Type B pancreatic cell (in vitro differentiated cells): ENCODE measurements at regions not wholly inside any gene's neighbourhood (a gene's known extent, or its start where the extent isn't known, plus 50 kb on each side); places are given as distances from the start of the nearest gene placed in this dataset.
"Not testable (repeated sequence)": the region's sequence is repeated elsewhere in the genome, so short reads cannot be mapped to it uniquely, and the experiment has no call there.

Source experiments
- DNase-seq: peaks from one replicate; pipeline ENCODE4 v3.0.0; 2021; ENCODE audit warnings: mixed read lengths; ENCODE audit not compliant: unreplicated experiment; ENCODE audit errors: extremely low spot score
- H3K27ac Mint-ChIP-seq: 2 replicates; pipeline ENCODE4 v1.8.0; 2021; ENCODE audit warnings: mild to moderate bottlenecking, mixed read lengths
- H3K27me3 Mint-ChIP-seq: 2 replicates; pipeline ENCODE4 v1.8.0; 2021; ENCODE audit warnings: mixed read lengths
- H3K36me3 Mint-ChIP-seq: 2 replicates; pipeline ENCODE4 v1.8.0; 2021; ENCODE audit warnings: mixed read lengths
- H3K4me1 Mint-ChIP-seq: one replicate; pipeline ENCODE4 v1.8.0; 2021; ENCODE audit warnings: mixed read lengths; ENCODE audit not compliant: unreplicated experiment
- H3K4me3 Mint-ChIP-seq: 2 replicates; pipeline ENCODE4 v1.8.0; 2021; ENCODE audit warnings: mild to moderate bottlenecking, mixed read lengths
- H3K9me3 Mint-ChIP-seq: 2 replicates; pipeline ENCODE4 v1.8.0; 2021; ENCODE audit warnings: mixed read lengths
- TF ChIP-seq, protein P1 (sequence below): fragments of 200-600 bp; sonication (generic); conservative IDR thresholded peaks from 2 replicates; pipeline ENCODE4 v1.5.0; 2021; ENCODE audit warnings: antibody characterized with exemption, mild to moderate bottlenecking

DNA sequence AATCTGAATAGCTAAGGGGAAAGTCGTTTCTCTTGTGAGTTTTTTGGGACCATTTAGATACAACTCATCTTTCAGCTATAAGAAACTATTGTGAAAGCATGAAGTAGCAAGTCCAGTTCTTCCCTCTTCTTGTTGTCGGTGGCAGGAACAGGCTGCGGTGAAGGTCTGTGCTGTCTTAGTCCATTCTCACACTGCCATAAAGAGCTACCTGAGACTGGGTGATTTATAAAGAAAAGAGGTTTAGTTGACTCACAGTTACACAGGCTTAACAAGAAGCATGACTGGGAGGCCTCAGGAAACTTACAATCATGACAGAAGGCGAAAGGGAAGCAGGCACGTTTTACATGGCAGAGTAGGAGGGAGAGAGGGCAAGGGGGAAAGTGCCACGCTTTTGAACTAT is 261.8 kb downstream of the GATA3 start:
- TF ChIP-seq, protein P1, sequence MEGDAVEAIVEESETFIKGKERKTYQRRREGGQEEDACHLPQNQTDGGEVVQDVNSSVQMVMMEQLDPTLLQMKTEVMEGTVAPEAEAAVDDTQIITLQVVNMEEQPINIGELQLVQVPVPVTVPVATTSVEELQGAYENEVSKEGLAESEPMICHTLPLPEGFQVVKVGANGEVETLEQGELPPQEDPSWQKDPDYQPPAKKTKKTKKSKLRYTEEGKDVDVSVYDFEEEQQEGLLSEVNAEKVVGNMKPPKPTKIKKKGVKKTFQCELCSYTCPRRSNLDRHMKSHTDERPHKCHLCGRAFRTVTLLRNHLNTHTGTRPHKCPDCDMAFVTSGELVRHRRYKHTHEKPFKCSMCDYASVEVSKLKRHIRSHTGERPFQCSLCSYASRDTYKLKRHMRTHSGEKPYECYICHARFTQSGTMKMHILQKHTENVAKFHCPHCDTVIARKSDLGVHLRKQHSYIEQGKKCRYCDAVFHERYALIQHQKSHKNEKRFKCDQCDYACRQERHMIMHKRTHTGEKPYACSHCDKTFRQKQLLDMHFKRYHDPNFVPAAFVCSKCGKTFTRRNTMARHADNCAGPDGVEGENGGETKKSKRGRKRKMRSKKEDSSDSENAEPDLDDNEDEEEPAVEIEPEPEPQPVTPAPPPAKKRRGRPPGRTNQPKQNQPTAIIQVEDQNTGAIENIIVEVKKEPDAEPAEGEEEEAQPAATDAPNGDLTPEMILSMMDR, result no peak

DNA sequence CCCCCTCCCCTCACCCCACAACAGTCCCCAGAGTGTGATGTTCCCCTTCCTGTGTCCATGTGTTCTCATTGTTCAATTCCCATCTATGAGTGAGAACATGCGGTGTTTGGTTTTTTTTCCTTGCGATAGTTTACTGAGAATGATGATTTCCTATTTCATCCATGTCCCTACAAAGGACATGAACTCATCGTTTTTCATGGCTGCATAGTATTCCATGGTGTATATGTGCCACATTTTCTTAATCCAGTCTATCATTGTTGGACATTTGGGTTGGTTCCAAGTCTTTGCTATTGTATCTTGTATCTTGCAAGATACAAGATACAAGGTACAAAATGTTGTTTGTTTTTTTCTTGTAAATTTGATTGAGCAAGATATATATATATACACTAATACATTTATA is 263.9 kb downstream of the GATA3 start:
- Mint-ChIP-seq H3K4me1 (peaks cover 11% of the 10 kb centered on the region), H3K9me3 (peaks cover 12% of the 10 kb centered on the region)
- not testable (repeated sequence) for H3K36me3 Mint-ChIP-seq, H3K27ac Mint-ChIP-seq, H3K27me3 Mint-ChIP-seq, DNase-seq, H3K4me3 Mint-ChIP-seq

More for the DNA sequence above, 261.8 kb downstream of the GATA3 start:
- peaks cover 12% of the 10 kb centered on the region for H3K9me3 Mint-ChIP-seq
- H3K4me3 Mint-ChIP-seq, result no peak overlapping the region
- H3K27ac Mint-ChIP-seq, result peak overlapping the region; percentile 68
- H3K27me3 Mint-ChIP-seq, result no peaks in the 10 kb centered on the region
- no peak for DNase-seq
- H3K36me3 Mint-ChIP-seq, result no peaks in the 10 kb centered on the region
- H3K4me1 Mint-ChIP-seq, result peaks cover 5% of the 10 kb centered on the region

DNA sequence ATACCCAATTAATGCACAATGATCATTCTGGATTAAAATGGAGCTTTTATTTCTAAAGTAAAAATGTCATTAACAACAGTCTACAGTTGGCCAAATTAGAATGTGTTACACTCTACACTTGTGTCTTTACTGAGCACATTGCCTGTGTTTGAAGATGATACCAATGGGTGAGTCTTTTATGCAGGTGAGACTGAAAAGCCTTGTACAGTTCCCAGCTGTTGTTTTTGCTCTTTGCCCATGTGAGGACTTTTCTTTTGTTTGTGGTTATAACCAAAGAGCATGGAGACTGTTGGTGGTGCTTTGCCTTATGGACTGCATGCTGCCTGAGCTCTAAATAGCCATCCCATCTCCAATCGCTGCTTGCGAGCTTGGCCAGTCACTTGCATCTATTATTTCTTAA is 264.5 kb downstream of the GATA3 start:
- Mint-ChIP-seq H3K36me3 (no peaks in the 10 kb centered on the region), H3K27ac (no peak overlapping the region), H3K4me1 (peaks cover 14% of the 10 kb centered on the region), H3K4me3 (no peak overlapping the region), H3K27me3 (peaks cover 3% of the 10 kb centered on the region), H3K9me3 (peaks cover 12% of the 10 kb centered on the region)
- DNase-seq, result no peak
- TF ChIP-seq, protein P1, result no peak

DNA sequence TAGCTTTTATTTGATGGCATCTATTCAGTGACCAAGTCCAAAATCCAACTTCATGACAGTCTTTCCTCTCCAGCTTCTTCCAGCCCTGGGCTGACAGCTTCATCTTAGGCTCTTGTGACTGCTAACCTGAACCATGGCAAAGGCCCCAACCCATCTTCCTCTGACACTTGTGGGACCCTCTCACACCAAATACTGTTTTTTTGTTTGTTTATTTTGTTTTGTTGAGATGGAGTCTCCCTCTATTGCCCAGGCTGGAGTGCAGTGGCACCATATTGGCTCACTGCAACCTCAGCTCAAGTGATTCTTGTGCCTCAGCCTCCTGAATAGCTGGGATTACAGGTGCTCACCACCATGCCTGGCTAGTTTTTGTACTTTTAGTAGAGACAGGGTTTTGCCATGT is 265.2 kb downstream of the GATA3 start:
- H3K27me3 Mint-ChIP-seq, result peaks cover 3% of the 10 kb centered on the region
- H3K4me1 Mint-ChIP-seq, result peaks cover 14% of the 10 kb centered on the region
- H3K27ac Mint-ChIP-seq, result no peak overlapping the region
- TF ChIP-seq, protein P1, result peak; percentile 16
- no peak for DNase-seq
- no peaks in the 10 kb centered on the region for H3K36me3 Mint-ChIP-seq
- H3K4me3 Mint-ChIP-seq, result no peak overlapping the region
- peaks cover 12% of the 10 kb centered on the region for H3K9me3 Mint-ChIP-seq

DNA sequence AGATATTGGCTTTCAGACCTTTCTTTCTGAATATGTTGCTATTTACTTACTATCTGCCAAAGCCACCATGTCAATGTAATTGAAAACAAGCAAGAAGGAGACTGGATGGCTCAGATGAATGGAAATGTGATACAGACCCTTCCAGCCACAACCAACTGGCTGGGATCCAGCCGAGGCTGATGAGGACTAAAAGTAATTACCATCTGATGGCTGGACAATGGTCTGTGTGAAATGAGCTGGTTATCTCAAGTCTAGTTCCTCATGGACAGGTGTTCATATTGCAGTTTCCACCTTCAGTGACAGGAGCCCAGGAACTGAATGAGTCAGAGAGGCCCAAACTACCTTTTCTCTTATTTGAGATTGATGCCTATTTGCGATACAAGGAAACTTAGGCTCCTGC is 267.5 kb downstream of the GATA3 start:
- DNase-seq, result no peak
- Mint-ChIP-seq H3K9me3 (no peaks in the 10 kb centered on the region), H3K27ac (no peak overlapping the region), H3K4me3 (no peak overlapping the region), H3K36me3 (no peaks in the 10 kb centered on the region), H3K4me1 (peaks cover 9% of the 10 kb centered on the region), H3K27me3 (peaks cover 10% of the 10 kb centered on the region)
- TF ChIP-seq, protein P1, result no peak

DNA sequence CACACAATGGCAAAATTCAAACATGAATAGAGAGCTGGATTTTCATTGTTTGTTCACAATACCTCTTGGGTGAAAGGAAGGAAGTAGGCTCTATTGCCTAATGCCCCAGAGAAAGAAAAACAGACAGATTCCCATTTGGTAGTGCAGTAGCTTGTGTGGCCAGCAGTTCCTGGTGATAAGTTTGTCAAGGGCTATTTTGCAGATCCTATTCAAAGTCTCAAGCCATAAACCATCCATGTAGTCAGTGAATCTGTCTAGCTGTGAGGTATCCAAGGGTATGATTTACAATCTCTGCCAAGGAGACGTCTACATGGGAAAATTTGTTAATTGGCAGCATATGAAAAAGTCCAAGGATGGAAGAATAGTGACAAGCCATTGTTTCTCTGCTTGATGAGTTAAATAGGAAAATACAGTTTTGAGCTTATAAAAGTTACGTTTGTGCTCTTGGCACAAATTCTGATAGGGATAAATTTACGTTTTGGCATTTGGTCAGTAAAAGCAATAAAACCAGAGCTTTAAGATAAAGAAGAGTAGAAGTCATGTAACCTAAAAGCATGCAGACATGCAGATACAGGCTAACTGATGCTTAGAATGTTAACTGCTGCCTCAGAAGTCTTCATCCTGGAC is 269.1 kb downstream of the GATA3 start:
- Mint-ChIP-seq H3K9me3 (no peaks in the 10 kb centered on the region), H3K4me3 (no peak overlapping the region), H3K27ac (no peak overlapping the region), H3K4me1 (peaks cover 9% of the 10 kb centered on the region), H3K36me3 (no peaks in the 10 kb centered on the region), H3K27me3 (peaks cover 16% of the 10 kb centered on the region)
- DNase-seq, result no peak
- TF ChIP-seq, protein P1, result no peak
